GM21381 (cell line): ENCODE measurements at regions not wholly inside any gene's neighbourhood (a gene's known extent, or its start where the extent isn't known, plus 50 kb on each side); places are given as distances from the start of the nearest gene placed in this dataset.

ENCODE experiments used
- ATAC-seq: cut with Tn5 transposase; IDR thresholded peaks from one replicate; pipeline ENCODE4 v1.9.1; 2021; ENCODE audit warnings: mild to moderate bottlenecking, moderate library complexity; ENCODE audit not compliant: unreplicated experiment

DNA sequence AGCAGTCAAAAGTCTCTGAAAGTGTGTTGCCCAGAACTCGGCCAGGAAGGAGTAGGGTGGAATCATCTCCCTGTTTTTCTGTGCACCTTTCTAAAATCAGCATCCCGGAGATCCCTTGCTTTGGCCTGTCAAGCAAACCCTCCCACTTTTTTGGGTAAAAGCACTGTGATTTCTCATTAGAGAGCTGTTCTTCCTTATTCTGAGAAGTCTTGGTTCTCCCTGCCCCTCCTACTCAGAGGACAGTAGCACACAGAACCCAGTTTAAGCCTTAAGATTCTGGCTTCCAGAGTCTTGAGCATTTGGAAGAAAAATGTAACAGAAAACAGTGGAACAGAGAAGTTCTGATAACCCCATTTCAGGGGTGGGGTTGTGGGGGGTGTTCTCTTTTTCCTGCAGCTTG lies 52.6 kb upstream of the KATNAL1 start:
- no peak for ATAC-seq

DNA sequence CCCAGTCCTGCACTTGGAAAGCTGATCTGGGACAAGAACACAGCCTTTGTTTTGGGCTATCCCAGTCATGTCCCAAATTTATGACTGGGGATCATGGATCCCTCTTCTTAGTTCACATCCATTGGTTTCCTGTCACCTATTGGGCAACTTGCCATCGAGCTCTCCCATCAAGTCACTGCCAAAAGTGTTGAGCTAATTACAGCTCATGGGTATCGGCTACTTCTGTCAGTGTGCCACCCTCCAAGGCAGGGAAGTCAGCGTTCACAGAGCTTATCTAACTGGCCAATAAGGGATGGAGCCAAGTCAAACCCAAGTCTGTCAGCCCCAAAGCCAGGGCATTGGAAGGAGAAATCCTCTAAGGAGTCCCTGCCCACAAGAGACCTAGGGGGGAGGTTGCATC lies 53.2 kb upstream of the KATNAL1 start:
- no peak for ATAC-seq

DNA sequence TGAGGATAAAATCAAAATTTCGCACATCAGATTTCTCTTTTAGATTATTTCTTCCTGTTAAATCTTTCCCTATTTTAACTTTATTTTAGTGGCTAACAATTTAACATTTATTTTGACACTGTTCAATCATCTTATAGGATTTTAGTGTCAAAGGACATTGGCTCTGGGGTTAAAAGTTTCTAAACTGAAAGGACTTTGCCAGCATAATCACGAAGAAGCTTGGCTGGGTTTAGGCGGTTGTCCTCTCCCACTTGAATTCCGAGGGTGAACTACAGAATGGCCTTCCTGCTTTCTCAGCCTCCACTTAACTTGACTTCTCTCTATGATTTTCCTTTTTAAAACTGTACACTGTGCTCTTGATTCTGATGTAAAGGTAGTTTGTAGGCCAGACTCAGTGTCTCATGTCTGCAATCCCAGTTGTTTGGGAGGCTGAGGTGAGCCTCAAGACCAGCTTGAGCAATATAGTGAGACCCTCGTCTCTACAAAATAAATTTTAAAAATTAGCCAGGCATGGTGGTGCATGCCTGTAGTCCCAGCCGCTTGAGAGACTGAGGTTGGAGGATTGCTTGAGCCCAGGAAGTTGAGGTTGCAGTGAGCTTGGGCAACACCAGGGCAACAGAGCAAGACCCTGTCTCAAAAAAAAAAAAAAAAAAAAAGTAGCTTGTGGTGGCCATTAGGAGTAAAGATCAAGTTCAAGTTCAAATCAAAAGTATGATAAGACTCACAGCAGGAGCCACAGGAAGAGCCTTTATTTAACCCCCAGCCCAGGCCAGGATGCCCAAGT lies 54.8 kb upstream of the KATNAL1 start:
- ATAC-seq = no peak

DNA sequence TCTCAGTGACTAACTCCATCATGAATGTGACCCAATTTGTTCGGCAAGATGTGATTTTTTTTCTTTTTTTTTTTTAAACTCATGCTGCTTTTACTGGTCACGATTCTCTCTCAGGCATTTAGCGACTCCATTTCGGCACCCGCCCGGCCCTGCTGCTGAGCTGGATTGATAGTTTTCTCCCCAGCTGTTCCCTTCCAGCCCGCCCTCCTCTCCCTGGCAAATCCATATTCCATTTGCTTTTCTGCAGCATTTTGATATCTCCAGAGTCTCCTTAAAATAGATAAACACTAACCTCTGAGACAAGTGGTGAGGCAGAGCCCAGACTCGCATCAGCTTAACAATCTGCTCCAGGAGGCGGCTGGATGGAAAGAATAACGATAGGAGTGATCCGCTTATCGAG lies 55.5 kb upstream of the KATNAL1 start:
- no peak for ATAC-seq

DNA sequence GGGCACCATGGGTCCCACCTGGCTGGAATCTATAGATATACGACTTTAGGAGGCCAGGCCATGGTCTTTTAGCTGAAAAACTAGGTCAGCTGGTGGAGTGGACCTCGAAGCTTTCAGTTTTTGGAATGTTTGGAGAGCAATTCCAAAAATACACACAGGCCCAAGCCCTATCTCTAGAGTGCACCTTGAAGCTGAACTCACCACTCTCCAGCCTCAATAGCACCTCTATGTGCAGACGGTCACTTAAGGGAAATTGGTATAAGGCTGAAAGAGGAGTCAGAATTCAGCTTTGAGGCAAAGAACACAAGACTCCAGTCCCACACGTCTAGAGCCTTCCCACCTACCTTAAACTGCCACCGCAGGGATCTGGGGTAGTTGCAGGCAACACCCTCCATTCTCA lies 56.4 kb upstream of the KATNAL1 start:
- no peak for ATAC-seq

DNA sequence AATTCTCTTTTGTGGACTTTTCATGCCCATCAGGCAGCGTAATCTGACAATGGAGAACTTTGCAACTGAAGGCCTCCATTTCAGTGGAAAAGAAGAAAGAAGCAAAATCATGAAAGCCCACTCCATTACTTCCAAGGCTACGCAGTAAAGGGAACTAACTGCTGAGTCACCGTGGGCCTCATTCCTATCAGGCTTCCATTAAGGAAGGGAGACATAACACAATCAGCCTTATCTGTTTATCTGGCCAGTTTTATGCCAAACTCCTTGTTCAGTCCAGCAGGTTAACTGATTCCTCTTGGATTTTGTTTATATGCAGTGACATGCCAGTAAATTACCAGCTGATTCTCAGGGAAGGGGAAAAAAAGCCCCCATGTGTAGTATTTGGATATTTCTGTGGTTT lies 56.8 kb upstream of the KATNAL1 start:
- ATAC-seq = no peak

DNA sequence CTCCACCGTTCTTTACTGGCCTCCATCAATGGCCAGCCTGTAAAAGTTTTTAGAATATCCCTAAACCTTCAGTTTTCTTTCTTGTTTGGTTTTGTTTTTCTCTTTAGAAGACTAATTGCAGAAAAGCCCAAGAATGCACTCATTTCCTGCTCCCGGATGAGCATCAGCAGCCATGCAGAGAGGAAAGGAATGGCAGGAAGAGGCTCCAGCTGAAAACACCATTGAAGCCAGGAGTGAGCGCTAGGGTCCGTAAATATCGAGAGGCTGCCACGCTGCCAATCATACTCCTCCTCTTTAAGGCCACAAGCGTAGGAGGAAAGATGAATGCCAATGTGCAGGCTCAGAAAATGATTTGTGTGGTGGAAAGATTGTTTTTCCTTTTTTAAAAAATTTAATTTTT lies 57.4 kb upstream of the UBE2L5 start:
- ATAC-seq = no peak

DNA sequence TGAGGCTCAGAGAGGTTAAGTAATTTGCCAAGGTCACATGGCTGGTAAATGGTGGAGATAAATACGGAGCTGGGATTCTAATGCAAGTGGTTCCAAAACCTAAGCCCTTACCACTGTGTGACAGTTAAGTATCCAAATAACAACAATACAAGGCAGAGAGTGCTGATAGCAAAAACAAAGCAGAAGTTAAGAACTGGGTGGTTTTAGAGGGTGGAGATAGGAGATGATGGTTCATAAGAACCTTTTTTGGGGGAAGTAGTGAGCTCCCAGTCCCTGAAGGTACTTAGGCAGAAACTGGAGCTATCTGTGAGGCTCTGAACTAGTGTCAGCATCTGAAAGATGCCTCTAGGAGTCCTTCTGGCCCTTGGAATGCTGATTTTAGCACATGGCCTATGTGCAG lies 56.2 kb upstream of the UBE2L5 start:
- ATAC-seq = no peak

DNA sequence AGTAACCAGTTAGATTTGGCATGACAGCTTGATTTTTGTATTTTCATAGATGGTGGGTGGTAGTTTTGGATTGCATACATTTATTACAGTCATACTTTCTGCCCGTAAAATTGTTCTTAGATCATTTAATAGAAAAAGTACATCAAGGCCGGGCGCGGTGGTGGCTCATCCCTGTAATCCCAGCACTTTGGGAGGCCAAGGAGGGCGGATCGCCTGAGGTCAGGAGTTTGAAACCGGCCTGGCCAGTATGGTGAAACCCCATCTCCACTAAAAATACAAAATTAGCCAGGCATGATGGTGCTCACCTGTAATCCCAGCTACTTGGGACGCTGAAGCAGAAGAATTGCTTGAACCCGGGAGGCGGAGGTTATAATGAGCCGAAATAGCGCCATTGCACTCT lies 55.0 kb upstream of the UBE2L5 start:
- ATAC-seq = no peak

DNA sequence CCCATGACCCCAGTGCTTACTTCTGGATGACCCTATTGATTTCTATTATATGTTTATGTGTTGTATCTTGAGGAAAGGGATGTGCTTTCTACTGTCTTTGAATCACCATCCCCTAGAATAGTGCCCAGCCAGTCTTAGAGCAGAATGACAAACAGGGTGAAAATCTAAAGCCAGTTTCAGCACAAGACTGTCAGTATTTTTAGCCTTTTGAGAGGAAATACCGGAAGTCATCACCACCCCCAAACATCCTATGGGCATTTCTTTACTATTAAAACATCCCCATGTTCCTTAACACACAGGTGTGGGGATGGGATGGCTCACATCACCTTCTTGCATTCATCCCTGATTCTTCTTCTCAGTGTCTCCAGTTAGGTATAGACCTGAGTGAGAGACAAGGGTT lies 52.1 kb upstream of the UBE2L5 start:
- no peak for ATAC-seq

DNA sequence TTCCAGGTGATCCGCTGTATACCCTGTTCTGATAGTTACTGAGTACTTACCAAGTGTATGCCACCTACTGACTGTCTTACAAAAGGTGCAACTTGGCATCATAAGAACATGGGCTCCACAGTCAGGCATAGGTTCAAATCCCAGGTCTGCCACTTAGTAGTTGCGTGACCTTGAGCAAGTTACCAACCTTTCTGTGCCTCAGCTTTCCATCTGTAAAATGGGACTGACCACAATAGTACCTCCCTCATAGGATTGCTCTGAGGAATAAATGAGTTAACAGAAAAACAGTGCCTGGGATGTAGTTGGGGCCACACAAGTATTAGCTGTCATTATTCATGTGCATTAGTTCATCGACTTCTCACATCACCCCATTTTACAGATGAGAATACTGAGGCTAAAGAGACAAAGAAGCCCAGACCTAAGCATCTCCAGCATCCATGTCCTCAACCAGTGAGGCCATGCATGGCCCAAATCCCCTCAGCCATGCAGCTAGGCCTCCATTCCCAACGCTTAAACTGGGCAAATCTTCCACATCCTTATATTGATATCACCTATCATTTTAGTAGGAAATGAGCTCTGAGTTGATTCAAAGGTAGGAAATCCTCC lies 51.3 kb upstream of the UBE2L5 start:
- ATAC-seq = no peak

DNA sequence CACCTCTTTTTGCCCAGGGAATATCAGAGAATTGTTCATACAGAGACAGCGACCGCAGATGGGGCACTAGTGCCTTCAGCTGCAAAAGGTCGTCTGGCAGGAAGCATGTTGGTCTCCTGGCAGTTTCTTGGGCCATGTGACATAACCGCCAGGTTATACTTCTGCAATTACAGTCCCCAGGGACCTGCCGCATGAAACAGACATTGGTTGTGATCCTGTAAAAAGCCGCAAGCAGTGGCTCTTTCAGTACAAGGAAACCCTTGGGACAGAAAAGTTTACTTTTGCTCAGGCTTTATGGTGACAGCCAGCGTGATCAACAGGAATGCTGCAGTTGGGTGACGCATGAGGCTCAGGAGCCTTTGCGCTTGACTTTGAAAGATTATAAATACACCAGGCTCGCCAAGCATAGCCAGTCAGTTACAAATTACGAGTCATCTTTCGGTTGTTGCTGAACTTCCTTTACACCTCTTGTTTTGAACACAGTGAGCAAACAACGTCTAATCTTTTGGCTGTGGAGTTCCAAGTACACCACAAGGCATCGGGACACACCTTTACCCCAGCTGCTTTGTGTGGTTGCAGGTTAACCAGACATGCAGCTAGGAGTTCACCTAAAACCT lies 50.5 kb upstream of the UBE2L5 start:
- peak; percentile 69 for ATAC-seq
